ENCODE measurements at regions not wholly inside any gene's neighbourhood (a gene's known extent, or its start where the extent isn't known, plus 50 kb on each side); places are given as distances from the start of the nearest gene placed in this dataset.

- H3K4me3 Mint-ChIP-seq: no peak overlapping the region
- no peaks in the 10 kb centered on the region for H3K27me3 Mint-ChIP-seq (ENCODE audit: low read depth)
- TF ChIP-seq, protein P1, sequence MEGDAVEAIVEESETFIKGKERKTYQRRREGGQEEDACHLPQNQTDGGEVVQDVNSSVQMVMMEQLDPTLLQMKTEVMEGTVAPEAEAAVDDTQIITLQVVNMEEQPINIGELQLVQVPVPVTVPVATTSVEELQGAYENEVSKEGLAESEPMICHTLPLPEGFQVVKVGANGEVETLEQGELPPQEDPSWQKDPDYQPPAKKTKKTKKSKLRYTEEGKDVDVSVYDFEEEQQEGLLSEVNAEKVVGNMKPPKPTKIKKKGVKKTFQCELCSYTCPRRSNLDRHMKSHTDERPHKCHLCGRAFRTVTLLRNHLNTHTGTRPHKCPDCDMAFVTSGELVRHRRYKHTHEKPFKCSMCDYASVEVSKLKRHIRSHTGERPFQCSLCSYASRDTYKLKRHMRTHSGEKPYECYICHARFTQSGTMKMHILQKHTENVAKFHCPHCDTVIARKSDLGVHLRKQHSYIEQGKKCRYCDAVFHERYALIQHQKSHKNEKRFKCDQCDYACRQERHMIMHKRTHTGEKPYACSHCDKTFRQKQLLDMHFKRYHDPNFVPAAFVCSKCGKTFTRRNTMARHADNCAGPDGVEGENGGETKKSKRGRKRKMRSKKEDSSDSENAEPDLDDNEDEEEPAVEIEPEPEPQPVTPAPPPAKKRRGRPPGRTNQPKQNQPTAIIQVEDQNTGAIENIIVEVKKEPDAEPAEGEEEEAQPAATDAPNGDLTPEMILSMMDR (IDR thresholded peaks at IDR 0.05; ENCODE audit: unreplicated experiment in 3 of 3): no peak
- H3K9me3 Mint-ChIP-seq: no peaks in the 10 kb centered on the region
- peak overlapping the region in 1 of 3 experiments; percentile 31 for H3K27ac Mint-ChIP-seq
- H3K4me1 Mint-ChIP-seq: peaks cover 11% of the 10 kb centered on the region
- no peaks in the 10 kb centered on the region for H3K36me3 Mint-ChIP-seq (ENCODE audit: low read depth)
Observed at GRCh38 chr17:59512844-59513385, 52.5 kb upstream of the DHX40 start.

- Mint-ChIP-seq H3K27ac (peak overlapping the region; percentile 40 to 82 (median 65)), H3K36me3 (ENCODE audit: low read depth) (no peaks in the 10 kb centered on the region), H3K4me1 (peaks cover 15% of the 10 kb centered on the region), H3K4me3 (no peak overlapping the region), H3K9me3 (no peaks in the 10 kb centered on the region), H3K27me3 (ENCODE audit: low read depth) (no peaks in the 10 kb centered on the region)
- TF ChIP-seq, protein P1 (IDR thresholded peaks at IDR 0.05; ENCODE audit: unreplicated experiment in 3 of 3): no peak
Observed at GRCh38 chr17:59513934-59514841, 51.2 kb upstream of the DHX40 start.

Measured in nephron (organoid).